NOMO-1 (cell line): ENCODE measurements at regions not wholly inside any gene's neighbourhood (a gene's known extent, or its start where the extent isn't known, plus 50 kb on each side); places are given as distances from the start of the nearest gene placed in this dataset.

Source experiments
- DNase-seq, 2 experiments: peaks; one replicate each; lab custom pipeline; 2025; ENCODE audit not compliant: unreplicated experiment in 2 of 2; lab: John Stamatoyannopoulos, UW

DNA sequence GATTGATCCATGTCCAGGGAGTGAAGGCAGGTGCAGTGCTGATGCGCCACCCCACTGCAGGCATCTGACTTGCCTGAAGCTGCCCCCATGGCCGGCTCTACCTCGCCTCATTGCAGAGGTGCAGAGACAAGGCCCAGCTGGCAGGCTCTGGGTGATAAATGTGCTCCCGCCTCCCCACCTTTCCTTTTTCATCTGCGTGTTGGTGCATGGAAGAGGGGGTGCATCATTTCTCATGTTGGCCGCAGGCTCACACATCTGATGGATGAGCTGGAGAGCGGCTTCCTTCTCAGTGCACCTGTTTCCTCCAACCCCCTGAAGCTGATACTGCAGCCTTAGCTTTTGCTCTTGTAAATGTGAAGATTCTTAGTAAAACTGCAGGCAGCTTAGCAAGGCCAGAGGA is 306.0 kb upstream of the KAZN start:
- no peak for DNase-seq

DNA sequence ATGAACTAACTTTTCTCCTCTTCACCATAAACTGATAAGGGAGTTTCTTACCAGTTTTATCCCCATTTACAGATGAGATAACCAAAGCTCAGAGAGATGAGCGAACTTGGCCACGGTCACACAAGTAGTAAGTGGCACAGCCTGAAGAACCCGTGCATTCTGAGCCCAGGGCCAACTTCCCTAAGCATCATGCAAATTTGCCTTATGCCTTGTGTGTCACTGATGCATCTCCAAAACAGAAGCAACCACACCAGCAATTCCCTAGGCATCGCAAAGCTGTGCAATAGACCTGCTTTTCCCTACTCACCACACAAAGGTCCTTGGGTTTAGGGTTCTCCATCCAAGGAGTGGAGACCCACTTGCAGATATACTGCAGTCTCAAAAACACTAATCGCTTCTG is 304.5 kb upstream of the KAZN start:
- no peak for DNase-seq

DNA sequence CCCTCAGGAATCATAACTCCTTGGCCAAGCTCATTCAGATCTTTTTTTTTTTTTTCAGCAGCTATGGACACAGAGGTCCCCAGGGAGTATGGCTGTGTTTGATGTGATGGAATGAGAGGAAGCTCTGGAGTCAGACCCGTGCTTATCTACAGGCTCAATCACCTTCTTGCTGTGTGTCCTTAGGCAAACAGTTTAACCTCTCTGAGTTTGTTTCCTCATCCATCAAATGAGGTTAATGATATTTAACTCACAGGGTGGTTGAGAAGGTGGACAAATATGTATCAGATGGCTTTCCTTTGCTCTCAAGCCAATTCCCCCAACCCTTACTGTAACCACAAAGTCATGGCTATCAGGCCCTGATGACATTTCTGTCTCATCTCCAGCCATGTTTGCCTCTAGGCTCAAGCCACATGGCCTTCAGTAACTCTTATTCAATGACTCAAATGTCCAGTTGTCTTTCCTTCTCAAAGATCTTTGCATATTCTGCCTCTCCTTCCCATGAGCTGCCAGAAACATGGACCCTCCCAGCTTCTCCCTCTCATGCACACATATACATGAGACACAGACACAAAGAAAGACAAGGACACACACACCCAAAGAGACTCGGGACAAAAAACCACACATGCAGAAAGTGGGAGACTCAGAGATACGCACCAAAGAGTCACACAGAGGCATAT is 303.5 kb upstream of the KAZN start:
- DNase-seq: no peak

DNA sequence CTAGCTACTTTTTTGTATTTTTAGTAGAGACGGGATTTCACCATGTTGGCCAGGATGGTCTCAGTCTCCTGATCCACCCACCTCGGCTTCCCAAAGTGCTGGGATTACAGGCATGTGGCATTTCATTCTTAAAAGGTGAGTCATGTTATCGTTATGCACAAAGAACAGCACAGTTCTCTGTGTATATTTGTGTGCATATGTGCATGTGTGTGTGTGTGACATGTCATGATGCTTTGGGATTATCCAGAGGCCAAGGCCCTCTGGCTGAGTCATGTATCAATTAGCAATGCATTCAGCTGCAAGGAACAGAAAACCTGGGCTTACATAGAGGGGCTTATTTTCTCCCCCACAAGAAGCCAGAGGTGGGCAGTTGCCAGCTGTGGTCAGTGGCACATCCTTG is 301.7 kb upstream of the KAZN start:
- DNase-seq: no peak

DNA sequence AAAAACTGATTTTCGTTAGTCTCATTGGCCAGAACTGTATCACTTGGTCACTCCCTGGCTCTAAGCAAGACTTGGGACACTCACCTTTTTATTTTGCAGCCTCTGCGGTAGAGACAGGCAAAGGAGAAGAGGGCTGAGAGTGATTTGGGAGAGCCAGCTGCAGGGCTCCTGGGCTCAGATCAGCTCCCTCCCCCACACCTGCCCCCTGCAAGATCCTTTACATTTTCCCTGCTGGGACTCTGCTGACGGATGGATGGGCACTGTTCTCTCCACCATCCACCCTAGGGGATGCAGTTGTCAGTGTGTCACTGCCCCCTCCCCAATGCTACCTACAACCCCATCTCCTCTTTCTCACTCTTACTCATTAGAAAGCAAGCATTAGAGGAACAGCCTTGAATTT is 301.1 kb upstream of the KAZN start:
- no peak for DNase-seq

DNA sequence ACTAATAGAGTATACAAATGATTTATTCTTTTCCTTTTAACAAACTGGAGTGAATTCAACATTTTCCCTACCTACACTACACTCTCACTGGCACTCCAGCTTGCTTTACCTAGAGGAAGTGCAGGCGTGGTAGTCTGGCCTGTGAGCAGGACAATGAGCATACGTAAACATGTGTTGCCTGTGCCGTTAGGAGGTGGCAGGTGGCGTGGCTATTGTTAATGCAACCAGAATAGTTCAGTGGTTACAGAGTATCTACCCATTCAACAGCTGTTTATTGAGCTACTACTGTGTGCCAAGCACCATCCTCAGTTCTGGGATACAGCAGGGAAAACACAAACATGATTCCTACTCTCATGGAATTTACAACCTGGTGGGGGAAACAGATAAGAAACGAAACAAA is 299.7 kb upstream of the KAZN start:
- no peak for DNase-seq

DNA sequence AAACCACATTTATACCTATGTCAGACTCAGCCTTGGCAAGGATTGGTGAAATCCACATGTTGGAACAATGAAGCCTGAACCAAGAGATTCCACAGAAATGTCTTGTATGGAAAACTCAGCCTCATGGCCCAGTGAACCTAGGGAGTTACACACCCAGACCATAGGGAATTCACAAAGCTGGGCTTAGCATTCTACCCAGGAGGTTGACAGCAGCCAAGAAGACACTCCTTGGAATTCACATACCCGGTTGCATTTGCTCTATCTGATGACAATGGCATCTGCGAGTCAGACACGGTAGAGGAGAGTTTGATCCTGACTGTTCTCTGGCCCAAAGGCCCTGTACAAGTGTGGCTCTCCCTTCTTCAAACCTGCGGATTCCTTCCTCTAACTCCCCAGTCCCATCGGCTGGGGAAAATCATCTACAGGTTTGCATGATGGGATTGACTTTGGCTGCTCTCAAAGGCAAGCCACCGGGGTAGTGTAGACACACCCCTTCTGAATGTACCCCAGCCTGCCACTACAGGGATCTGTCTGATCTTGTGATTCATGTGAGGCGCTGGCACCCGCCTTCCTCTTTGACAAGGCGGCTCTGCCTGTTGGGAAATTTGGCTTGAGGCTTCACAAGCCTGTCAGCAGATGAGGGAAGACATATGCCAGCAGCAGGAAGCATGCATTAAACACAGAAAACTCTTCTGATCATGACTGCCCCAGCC is 297.3 kb upstream of the KAZN start:
- no peak for DNase-seq

DNA sequence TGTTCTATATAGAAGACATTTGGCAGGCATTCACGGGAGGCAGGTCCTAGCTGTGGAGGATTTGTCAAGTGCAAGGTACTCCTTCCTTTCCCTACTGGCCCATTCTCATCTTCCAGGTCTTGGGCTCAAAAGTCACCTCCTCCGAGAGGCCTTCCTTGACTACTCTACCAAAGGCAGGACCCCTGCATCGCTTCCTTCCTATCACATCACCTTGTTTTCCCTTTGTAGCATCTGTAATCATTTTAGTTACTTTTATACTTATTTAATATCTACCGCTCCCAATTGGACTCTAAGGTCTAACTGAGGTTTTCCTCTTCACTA is 296.8 kb upstream of the KAZN start:
- no peak for DNase-seq

DNA sequence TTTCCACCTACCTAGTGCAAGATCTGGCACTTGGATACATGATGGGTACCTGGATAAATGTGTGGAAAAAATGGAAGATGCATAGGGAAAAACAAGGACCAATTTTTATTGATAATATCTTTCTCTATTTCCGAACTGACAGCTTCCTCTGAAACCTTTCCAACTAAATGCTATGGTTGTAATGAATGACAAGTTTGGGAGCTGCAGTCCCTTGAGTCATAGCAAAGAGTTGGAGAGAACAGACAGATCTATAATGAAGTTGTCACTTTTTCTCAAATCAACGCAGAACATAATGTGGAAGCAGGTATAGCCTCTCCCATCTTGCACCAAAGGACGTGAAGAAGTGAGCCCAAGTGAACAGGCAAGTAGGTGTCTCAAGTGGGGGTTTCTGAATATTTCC is 296.5 kb upstream of the KAZN start:
- DNase-seq: no peak

DNA sequence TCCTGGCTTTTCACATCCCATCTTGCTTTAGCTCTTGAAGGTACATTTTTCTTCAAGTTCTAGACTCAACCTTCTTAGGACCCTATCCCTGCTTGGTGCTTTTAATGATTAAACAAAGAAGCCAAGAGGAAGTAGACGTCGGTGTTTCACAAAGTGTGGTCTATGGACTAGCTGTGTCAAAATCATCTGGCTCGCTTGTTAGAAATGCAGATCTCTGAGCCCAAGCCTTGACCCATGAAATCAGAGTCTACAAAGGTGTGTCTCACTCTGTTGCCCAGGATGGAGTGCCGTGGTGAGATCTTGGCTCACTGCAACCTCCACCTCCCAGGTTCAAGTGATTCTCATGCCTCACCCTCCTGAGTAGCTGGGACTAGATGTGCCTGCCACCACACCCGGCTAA is 295.5 kb upstream of the KAZN start:
- DNase-seq: no peak

DNA sequence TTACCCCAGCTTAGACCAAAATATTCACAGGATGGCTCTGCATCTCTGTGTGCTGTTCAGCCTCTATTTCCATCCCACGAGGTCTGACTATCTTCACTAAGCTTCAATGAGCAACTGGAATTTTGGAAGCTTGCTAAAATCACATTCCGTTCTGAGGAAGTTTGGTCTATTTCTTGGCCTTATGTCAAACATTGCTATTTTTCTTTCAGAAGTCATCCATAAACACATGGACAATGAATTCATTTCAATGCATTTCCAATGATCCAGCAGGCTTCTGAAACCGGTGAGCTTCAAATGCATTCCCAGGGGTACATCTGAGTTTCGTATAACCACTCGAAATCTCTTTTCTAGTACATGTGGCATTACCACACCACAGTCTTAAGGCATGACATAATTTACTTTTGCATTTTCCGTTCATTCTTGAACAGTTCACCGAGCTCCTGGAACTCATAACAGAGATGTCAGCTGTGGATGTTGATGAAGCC is 294.1 kb upstream of the KAZN start:
- no peak for DNase-seq

DNA sequence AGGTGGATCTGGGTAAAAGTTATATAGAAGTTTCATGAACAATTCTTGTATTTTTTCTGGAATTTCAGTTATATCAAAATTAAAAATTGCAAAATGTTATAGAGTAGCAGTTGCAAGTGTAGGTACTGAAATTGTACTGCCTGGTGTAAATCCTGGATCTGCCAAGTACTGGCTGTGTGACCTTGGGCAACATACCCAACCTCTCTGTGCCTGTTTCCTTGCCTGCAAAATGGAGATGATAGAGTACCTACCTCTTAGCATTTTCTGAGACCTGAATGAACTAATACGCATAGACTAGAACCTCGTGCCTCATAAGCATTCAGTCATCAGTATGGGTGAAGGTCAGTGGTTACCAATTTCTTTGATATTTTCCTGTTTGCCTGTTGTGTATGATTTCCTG is 290.0 kb upstream of the KAZN start:
- DNase-seq: no peak

DNA sequence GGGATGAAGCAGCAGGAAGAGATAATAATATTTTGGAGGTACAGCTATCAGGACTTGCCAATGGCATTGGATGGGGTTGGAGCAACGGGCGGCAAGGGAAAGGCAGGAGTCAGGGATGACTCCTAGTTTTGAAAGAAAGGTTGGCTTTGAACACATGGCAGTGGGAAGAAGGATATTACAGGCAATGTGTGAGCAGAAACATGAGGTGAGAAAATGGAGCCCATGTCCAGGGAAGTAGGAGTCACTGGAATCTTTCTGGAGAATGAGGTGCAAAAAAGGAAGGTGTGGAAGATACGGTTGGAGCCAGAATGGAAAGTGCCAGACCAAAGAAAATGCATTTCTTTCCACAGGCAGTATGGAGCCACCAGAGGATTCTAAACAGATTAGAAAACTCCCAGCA is 288.5 kb upstream of the KAZN start:
- DNase-seq: no peak

DNA sequence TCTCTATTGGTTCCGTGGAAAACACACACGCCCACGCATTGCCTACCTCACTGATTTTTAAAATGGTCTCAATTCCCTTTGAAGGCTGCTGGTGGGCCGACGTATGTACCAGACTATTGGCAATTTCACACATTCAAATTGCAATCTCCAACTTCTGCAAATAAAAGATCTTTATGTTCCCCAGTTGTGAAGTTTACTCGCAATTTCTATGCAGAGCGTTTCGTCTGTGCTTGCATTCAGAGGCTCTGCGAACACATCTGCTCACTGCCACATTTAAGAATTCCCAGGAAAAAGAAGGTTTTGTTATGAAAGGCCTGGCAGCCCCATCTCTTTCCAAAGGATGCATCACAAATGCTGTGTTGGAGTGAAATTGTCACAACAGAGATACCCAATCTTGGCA is 288.0 kb upstream of the KAZN start:
- DNase-seq: no peak

DNA sequence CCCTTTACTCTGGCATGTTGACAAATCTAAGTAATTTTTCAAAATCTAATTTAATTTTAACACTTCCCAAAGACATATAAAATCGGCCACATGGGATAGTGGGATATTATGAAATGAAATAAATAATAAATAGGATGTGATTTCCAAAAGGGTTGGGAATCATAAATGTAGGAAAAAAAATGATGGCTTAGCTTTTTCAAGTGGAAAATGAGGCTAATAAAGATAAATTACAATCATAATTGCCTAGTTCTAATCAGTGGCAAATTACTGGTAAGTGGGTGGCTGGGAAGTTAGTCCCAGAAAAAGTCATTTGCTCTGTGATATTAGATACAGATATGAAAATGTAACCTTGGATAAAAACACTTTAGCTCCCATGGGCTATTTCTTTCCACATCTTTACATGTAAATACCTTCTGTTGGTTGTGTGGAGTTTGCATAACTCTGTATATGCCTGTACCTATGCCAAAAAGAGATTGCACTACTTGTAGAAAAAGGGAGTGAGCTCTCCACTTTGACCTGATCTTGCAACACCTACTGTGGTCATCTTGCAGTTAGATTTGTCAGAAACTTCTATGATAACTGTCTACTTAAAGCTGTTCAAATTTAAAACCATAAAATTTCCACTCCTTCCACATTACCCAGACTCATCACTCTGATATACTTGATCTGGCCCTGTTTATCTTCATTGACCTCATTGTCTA is 284.6 kb upstream of the KAZN start:
- no peak for DNase-seq

DNA sequence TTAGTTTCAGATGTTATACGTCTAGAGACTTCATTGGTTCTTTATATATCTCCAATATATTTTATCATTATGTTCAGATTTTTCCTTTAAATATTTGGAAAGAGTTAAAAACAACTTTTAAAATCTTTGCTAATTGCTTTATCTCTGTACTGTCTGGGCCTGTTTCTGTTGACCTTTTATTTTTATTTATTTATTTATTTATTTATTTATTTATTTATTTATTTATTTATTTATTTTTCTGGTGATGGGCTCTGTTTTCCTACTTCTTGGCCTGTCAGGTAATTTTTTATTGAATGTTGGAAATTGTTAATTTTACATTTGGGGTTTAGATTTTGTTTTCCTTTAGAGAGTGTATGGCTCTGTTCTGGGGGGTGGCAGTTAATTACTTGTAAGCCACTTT is 279.7 kb upstream of the KAZN start:
- no peak for DNase-seq

DNA sequence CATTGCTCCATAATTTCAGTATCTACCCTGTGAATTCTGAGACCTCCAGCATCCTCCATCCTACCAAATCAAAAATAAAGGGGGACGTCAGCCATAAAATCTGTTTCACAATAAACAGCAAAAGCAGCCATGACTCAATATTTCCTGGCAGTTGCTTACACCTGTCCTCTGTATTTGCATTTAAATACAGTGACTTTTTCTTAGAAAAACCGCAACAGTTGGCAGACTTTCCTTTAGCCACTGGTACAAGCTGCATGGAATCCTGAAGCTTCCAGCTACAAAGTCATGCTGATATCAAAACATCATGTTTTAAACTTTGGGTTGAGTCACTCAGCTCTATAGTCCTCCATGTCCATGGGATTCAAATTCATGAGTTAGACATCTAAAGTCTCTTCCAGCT is 278.0 kb upstream of the KAZN start:
- no peak for DNase-seq

DNA sequence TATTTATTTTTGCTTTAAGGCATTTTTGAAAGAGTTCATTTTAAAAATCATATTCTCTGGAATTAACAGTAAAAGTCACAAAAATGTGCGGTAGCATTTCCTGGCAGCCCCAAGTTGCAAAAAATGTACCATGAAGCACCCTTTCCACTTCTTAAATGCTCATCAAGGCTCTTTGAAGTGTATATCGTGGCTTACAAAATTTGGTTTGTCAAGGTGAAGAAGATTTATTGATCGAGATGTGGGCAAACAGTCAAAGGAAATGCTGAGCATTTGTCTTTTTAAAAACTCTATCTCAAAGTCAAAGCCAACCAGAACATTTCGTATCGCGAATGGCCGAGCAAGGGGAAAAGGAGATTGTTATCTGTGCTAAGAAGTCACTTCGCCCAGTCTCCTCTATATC is 277.5 kb upstream of the KAZN start:
- DNase-seq: no peak

DNA sequence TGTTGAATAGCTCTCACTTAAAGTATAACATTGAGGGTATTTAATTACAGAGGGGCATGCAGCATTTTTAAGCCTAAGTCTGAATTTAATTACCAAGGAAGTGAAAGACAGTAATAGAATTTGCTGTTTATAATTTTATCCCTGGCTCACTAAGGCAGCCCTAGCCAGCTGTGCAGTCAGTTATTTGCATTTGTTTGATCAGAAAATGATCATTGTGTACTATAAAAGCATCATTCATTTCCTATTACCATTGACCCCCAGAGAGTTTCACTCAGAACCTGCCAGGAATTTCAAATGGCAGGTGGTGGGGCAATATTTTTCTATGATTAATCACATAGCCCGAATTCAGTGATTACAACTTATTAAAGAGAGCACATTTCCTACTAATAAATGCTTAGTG is 277.1 kb upstream of the KAZN start:
- no peak for DNase-seq

DNA sequence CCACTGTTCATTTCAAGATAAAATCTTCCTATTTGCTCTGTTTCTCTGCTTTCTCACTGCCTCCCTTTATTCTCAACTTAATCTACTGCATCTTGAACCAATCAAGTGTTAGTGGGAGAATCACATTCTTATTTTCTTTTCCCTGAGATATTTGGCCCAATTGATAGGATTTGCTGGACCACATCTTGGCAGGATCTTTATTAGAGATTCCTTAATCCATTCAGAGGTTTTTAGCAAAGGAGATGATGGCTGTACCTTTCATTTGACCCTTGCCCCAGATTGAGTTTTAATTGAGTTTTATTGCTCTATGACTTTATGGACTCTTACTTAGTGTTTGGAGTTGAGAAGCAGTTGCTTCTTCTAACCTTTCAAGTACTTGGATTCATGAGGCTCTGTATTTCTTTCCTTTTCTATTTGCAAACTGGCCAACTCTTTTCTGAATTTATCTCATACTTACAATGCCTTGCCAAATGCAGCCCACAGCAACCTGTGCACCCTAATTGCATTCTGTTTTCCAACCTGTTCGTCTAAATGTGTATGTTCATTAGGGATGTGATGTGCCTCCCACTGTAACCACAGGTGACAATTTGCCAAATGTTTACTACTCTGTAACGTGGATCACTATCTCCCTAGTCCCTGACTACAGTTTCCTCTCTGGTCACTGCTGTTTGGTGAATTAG is 274.8 kb upstream of the KAZN start:
- DNase-seq: no peak

DNA sequence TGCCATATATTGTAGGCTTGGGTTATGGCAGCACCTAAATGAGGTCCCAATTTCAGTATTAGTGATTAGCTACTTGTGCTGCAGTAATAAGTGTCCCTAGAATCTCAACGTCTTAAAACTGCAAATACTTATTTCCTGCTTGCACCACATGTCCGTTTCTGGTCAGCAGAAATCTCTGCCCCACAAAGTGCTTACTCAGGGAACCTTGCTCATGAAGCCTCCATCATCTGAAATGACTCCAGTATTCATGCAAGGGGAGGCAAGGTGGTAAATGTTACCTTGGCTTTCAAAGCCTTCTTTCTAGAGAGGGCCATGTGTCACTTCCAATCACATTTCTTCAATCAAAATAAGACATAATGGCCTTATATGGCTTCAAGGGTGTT is 274.2 kb upstream of the KAZN start:
- DNase-seq: no peak

DNA sequence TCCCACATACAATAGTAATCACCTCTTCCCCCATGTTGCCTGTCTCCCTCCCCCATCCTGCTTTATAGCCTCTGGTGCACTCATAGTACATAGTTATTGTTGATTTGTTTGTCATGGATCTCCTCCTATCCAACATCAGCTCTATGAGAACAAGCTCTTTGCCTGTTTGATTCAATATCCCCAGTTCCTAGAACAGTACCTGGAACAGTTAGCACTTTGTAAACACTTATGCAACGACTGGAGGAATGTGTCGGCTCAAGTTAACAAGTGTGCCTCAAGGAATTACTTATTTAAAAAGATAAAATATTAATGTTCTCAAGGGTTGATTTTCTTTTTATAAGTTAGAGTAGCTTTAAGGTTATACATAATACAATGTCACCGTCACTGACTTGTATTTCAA is 271.6 kb upstream of the KAZN start:
- no peak for DNase-seq
